NCI-H2227 (cell line): ENCODE measurements at regions not wholly inside any gene's neighbourhood (a gene's known extent, or its start where the extent isn't known, plus 50 kb on each side); places are given as distances from the start of the nearest gene placed in this dataset.
"Not testable (repeated sequence)": the region's sequence is repeated elsewhere in the genome, so short reads cannot be mapped to it uniquely, and the experiment has no call there.

Source experiments
- DNase-seq: peaks from one replicate; lab custom pipeline; 2025; ENCODE audit not compliant: unreplicated experiment; lab: John Stamatoyannopoulos, UW

DNA sequence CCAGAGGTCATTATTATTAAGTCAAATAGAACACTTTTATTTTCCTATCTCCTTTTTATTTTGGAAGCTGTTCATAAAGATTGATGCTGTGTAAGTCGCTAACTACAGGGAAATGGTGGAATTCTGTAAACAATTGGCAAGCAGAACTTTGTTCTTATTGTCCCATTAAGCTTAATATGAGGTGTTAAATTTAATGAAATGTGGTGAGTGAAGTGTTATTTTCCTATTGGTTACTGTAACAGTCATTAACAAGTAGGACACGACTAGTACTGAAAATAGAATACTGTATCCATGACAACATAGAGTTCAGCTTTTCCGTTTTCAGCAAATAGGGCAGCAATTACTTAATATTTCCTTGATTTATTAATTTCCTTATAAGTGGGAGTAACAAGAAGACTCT lies 279.1 kb upstream of the ZEB2 start:
- no peak for DNase-seq

DNA sequence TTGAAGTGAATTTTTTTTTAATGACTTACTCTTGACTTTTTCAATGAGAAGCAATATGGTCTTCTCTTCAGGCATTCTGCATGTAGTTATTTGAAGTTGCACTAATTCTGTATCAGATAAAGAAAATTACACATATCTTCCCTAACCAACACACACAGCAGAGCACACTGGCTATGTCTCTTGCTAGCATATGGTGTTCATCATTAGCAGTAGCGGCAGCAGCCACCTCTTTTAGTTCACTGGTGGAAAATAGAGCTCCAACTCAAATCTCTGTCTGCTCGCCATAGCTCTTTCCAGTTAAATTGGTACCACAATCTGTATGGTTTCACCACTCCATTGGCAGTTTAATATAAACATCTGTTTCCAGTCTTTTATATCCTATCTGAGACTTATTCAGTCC lies 278.1 kb upstream of the ZEB2 start:
- DNase-seq: no peak

DNA sequence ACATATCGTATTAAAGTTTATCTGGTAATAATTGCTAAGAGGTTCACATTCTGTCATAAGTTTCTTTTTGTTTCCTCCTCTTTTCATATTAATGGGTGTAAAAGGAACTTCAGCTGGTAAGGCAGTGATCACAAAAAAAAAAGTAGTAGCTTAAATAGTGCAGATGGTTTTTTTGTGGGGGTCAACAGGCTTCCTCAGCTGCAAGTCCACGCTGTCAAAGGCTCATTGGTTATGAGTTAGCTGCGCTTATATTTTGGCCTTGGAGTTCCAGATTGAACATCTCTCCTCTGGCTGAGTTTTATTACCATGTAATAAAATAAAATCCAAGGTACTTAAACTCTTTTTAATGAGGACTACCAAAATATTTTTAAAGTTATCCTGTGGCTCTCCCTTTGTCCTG lies 277.0 kb upstream of the ZEB2 start:
- no peak for DNase-seq

DNA sequence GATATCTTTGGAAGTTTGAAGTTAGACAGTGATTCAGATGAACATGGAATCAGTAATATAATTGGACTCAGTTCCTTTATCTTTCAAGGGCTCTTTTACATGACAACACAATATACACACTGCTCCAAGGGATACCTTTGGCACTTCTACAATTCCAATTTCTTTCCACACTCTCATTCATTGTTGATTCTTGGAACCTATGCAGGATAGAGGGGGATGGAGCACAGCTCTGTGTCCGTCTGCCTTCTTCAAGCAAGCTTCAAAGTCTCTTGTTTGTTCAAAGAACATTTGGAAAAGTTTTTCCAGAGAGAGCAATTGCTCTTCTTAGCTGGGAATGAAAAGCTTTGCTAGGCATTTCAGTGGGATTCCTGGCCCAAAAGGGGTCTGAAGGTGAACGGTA lies 276.2 kb upstream of the ZEB2 start:
- no peak for DNase-seq

DNA sequence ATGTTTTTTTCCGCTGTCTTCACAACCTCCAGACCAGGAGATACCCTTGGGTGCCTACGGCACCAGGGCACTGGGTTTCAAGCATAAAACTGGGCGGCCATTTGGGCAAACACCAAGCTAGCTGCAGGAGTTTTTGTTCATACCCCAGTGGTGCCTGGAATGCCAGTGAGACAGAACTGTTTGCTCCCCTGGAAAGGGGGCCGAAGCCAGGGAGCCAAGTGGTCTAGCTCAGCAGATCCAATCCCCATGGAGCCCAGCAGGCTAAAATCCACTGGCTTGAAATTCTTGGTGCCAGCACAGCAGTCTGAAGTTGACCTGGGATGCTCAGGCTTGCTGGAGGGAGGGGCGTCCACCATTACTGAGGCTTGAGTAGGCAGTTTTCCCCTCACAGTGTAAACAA lies 265.3 kb upstream of the ZEB2 start:
- no peak for DNase-seq

DNA sequence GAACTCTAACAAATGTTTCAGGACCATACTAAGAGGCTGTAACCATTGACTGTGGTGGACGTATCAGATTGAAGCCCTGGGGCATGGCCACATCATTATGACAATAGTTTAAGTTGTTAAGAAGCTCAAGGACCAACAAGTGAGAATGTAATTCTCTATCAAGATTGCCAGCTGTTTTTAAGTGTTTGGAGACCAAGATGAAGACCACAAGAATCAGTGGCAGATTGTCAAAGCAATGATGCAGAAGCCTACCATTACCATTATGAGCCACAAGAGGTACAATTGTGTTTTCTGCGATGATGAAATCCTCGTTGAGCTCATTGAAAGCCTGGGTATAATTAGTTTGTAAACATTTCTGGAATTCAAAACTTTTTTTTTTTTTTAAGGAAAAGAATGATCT lies 261.1 kb upstream of the ZEB2 start:
- DNase-seq: no peak

DNA sequence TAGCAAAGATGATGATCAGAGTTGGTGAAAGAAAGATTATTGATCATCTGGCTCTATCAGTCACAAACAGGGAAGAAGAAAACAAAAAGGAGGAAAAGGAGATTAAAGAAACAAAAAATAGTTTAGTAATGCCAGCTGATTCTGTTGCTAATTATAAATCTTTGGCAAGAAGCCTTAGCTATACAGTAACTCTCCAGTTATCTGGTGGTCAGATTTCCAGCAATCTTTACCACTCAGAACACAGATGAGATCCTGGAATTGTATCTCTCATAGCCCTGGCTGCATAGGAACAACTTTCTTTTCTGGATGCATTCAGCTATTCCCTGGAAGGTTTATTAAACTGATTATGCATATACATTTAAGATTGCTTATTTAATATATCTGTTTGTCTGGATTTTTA lies 256.8 kb upstream of the ZEB2 start:
- DNase-seq: no peak

DNA sequence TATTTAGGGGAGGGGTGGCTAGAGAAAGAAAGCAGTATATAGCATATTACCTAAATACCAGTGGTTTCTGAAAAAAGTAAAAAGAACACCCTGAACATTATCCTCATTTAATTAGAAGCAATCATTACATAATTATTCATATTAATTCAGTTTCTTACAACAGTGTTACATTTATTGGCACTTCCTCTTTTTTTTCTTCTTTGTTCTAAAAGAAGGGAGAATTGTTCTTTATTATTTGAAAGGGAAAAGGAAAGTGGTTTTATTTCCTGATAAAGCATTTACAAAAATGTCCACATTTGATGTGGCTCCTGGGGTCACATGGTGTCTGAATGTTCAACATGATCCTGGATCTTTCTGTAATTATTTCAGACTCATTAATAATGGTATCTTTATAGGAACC lies 254.9 kb upstream of the ZEB2 start:
- DNase-seq: no peak

DNA sequence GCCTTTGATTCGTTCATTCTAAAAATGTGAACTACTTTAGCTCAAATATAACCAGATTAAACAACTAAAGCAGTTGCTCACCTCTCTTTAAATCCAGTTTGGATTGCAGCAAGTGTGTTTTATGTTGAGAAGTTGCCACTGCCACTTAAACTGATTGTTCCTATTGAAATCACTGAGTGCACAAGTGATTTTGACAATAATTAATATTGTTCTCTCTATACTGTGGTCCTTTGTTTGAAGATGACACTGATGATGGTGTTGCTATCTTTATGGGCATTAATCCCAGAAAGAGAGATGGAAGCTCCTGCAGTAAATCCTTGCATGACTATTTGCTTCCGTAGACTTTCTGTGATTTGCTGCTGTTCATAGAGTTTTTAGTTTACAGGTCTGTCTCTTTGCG lies 251.4 kb upstream of the ZEB2 start:
- no peak for DNase-seq

DNA sequence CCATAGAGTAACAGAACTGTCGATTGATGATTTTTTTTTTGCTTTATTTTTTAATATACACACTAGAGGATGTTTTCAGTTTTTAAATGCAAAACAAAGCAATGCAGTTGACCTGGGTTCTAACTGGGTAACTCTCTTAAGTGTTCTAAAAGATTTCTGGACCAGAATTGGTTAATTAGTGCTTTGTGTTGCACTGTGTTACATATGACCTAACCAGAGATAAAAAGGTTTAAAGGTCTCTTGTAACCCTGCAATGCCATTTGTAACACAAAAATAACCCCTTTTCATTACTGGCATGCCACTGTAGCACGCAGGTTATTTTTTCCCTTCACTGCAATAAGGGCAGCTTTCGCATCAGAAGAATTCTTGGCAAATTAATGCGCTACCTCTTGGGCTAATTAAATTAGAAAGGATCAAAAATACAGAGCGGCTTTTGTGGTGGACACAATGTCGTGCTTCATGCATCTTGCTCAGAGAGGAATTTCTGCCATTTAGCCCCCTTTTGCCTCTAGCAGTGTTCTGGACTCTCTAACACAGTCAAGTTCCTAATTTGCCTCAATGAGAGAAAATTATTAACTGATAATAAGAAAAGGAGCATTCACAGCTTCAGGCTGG lies 250.8 kb upstream of the ZEB2 start:
- DNase-seq: no peak

DNA sequence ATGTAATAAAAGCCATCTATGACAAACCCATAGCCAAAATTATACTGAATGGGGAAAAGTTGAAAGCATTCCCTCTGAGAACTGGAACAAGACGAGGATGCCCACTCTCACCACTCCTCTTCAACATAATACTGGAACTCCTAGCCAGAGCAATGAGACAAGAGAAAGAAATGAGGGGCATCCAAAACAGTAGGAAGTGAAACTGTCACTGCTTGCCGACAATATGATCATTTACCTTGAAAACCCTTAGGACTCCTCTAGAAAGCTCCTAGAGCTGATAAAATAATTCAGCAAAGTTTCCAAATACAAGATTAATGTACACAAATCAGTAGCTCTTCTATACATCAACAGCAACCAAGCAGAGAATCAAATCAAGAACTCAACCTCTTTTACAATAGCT lies 241.0 kb upstream of the ZEB2 start:
- not testable (repeated sequence) for DNase-seq

DNA sequence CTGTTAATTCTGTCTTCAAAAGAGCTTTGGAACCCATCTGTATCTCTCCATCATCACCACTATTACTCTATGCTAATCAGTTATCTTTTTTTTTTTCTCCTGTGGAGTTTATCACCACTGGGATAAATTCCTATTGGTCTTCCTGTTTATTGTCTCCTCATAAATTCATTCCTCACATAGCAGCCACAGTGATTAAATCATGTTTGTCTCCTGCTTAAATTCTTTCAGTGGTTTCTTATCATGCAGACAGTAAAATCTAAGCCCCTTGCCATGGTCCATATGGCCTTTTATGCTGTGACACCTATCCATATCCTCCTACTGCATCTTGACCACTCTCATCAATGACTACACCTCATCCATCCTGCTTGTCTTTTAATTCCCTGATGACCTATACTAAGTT lies 239.8 kb upstream of the ZEB2 start:
- DNase-seq: no peak

DNA sequence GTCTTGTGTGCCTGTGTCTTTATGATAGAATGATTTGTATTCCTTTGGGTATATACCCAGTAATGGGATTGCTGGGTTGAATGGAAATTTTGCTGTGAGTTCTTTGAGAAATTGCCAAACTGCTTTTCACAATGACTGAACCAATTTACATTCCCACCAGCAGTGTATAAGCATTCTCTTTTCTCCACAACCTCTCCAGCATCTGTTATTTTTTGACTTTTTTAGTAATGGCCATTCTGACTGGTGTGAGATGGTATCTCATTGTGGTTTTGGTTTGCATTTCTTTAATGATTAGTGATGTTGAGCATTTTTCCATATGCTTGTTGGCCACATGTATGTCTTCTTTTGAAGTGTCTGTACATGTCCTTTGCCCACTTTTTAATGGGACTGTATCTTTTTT lies 238.3 kb upstream of the ZEB2 start:
- not testable (repeated sequence) for DNase-seq

DNA sequence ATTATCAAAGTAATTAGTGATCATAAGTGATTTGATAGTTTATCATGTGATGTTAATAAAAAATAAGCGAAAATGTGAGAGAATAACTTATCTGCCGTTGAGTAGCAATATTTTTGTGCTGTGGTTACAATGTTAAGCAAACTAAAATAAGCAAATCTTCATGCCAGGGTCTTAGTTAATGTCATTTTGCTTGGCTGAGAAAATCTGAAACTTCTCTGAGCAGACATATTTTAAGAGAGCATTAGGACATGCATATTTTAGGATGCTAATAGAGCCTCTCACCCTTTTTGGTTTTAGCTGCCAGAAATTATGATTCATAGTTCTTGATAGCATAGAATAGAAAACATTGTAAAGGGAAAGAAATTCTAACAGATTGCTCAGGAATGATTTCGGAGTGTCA lies 233.5 kb upstream of the ZEB2 start:
- no peak for DNase-seq

DNA sequence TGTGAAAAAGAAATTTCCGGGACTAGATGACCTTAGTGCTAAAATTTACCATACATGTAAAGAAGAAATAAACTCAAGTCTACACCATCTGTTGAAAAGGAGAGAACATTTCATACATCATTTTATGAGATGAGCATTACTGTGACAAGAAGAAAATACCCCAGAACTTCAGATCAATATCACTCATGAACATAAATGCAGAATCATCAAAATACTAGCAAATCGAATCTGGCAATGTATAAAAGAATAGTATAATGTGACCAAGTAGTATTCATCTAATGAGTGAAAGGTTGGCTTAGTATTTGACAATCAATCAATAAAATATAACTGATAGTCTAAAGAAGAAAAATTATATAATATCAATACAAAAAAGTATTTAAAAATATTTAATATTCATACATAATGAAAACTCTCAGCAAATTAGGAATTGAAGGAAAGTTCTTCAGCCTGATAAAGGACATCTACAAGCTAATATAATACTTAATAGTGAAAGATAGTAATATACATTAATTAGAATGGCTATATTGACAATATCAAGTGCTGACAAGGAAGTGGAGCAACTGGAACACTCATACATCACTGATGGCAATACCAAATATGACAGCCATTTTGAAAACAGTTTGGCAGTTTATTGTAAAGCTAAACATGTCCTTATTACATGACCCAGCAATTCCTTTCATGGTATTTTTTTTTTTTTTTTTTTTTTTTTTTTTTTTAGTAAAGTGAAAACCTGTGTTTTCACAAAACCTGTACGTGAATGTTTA lies 231.4 kb upstream of the ZEB2 start:
- DNase-seq: no peak

DNA sequence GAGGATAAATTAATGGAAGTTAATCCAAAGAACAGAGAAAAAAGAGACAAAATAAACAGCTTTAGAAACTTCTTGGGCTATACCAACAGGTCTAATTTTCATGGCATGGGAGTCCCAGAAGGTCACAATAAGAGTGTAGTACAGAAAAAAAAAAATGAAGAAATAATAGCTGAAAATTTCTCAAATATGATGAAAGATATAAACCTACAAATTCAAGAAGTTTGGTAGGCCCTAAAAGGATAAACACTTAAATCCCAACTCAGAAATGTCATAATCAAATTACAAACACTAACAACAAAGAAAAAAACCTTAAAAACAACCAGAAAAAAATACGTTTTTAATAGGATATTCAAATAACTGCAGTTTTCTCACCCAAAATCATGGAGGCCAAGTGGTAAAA lies 229.3 kb upstream of the ZEB2 start:
- DNase-seq: no peak

DNA sequence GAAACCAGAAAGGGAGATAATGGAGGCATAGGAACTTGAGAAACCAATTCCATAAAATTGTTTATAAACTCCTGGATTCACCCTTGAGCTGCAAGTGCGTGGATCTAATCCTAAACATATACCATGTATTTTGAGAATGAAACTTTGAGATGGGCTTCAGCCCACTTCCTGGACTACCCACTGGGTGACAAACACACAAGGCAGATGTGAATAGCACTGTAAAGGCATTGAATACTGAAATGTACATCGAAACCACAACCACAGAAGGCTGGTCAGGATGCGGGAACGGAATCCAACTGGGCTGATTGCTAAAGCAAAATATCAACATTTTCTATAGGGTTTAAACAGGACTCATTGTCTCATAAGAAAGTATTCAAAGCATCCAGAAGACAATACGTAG lies 228.5 kb upstream of the ZEB2 start:
- no peak for DNase-seq

DNA sequence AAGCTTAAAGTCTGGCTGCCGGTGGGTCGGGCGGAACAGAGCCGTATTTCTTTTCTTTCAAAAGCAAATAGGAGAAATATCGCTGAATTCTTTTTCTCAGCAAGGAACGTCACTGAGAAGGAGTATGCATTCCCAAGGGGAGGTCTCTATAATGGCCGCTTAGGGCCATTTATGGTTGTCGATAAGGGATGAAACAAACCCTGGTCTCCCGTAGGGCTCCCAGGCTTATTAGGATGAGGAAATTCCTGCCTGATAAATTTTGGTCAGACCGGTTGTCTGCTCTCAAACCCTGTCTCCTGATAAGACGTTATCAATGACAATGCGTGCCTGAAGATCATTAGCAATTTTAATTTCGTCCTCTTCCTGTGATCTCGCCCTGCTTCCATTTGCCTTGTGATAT lies 227.7 kb upstream of the ZEB2 start:
- DNase-seq: no peak

DNA sequence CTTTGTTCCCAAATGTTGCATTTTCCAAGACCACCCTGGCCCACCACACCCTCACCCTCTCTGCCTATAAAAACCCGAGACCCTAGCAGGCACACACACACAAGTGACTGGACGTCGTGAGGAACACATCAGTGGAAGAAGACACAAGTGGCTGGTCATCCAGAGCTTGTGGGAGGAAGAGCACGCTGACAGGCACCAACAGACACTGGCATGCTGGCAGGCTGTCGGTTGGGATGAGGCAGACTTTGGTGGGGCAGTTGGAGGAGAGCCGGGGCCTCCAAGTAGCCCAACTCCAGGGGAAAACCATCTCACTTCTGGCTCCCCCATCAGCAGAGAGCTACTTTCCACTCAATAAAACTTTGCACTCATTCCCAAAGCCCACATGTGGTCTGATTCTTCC lies 225.5 kb upstream of the ZEB2 start:
- no peak for DNase-seq

DNA sequence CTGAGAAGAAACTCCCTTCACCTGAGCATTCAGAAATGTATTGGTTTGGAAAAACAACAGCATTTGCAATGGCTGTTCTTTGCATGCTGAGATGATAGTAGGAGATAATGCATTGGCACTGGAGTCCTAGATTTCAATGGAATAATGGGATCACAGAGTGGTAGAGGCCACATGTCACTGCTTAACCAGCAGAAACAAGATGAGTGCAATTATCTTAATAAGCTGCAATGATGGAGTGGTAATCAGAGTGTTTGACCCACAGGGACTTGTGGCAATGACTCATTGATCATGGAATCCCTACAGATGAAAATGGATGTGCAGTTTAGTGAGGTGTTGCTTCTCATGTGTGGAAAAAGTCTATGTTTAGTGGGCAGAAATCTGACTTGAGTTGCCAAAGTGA lies 218.8 kb upstream of the ZEB2 start:
- DNase-seq: peak; percentile 26

DNA sequence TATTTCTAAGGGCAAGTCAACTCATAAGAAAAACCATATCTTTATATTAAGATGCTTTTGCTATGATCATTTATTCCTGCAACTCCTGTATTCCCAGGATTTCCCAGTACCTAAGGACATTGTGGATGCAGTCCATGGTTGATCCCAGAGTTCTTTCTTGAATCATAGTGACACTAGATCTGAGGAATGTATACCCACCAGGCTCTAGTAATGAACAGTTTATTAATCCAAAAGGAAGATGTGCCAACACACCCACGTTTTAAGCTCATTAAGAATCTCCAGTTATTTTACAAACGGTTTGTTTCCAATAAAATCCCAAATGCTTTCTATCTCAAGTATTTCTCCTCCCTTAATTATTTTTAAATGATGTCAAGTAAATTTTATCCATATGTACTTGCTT lies 210.8 kb upstream of the ZEB2 start:
- no peak for DNase-seq

DNA sequence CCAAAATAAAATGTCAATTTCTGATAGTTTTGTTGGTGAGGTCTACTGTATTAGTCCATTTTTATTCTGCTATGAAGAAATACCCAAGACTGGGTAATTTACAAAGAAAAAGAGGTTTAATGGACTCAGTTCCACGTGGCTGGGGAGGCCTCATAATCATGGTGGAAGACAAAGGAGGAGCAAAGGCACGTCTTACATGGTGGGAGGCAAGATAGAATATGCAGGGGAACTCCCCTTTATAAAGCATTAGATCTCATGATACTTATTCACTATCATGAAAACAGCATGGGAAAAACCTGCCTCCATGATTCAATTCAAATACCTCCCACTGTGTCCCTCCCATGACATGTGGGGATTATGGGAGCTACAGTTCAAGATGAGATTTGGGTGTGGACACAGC lies 204.5 kb upstream of the ZEB2 start:
- DNase-seq: not testable (repeated sequence)

DNA sequence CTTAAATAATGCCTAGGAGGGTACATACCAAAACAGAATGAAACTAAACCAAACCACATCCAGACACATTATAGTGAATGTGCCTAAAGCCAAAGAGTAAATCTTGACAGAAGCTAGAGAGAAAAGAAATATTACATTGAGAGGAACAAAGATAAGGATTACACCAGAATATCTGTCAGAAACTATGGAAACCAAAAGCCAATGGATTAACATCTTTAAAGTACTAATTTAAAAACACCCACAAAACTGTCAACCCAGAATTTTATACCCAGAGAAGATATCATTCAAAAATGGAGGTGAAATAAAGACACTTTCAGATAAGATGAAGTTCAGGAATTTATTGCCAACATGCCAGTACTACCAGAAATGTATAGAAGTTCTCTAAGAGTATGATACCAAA lies 198.5 kb upstream of the ZEB2 start:
- DNase-seq: no peak
